HG02970 (cell line): ENCODE measurements at regions not wholly inside any gene's neighbourhood (a gene's known extent, or its start where the extent isn't known, plus 50 kb on each side); places are given as distances from the start of the nearest gene placed in this dataset.
"Not testable (repeated sequence)": the region's sequence is repeated elsewhere in the genome, so short reads cannot be mapped to it uniquely, and the experiment has no call there.

Experiments
- ATAC-seq: cut with Tn5 transposase; IDR thresholded peaks from one replicate; pipeline ENCODE4 v1.9.1; 2021; ENCODE audit warnings: mild to moderate bottlenecking, moderate library complexity, moderate number of reproducible peaks; ENCODE audit not compliant: unreplicated experiment, low FRiP score

DNA sequence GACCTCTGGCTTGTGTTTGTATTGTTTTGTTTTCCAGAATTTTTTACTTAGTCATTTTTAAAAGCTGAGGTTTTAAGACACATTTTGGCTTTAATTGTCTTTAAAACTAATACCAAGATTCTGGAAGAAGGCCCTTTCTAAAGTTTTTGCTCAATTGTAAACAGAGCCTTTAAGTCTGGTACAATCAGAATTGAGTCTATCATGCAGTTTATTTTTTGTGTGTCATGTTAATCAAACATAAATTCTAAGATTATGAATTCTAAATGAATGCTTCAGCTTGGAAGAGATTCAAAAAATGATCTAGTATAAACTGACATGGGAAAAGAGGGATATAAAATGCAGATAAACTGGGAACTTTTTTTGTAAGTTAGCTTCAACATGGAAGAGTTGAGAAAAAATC lies 882.7 kb downstream of the TLE1 start:
- no peak for ATAC-seq

GRCh38 chr9:80804873-80805272 lies 884.5 kb downstream of the TLE1 start:
- no peak for ATAC-seq

DNA sequence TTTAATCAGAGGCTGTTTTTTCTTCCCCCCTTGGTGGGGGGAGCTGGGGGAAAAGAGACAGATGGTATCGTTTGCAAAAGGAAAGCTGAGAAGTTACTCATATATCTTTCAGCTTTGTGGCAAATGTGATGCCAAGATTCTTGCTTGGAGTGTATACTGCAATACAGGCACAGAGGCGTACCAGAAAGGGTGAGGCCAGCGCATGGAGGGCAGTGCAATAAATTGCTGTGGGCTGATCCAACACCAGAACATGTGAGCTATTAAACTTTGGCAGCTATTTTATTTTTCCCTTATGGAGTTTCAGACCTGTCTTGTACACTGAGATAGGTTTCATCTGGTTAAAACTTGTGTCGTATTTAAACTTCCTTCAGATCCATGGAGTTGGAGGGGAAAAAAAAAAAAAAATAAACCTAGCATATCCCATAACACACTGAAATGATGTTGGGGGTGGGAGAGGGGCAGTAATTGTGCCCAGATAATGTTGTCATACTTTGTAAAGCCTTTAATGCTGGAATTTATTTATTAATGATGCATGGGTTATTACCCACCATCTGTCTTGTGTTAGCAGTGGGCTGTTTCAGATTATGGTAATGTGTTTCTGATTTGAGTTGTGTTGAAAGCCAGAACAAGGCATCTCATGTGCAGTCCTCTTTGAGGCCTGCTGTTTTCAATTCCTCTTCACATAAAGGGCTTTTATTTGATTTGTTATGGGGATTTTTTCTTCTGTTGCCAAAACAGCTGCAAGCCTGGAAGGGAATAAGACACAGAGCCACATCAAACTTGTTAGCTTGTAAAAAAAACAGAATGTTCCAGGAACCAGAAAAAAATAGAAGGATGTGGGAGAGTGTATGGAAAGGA lies 891.3 kb downstream of the TLE1 start:
- no peak for ATAC-seq

DNA sequence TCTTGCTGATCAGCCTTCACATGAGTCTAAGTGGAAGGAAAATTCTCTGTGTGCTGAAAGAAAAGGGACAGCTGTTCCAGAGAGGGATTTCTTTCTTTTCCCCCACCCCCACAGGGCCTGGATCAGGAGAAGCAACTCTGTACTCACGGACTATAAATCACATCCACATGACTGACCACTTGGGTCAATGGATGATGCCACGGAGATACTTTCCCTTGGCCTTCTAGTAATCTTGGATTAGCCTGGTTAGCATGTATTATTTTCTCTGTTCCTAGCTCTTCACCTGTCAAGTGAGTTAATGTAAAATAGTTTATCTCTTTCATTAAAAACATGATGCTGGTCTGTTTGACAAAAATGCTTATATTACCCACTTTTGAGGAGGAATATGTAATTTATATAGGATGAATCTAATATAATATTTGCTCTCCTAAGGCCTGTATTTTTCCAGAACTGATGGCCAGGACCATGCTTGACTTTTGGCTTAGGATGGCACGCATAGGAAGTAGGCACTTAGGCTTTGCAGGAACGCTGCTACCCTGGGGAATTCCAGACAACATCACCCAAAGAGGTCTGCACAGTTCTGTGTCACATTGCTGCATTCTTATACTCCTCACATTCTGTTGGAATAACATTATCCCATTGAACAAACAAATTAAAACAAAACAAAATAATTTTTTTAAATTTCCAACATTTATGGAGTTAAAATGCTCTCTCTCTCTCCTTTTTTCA lies 892.1 kb downstream of the TLE1 start:
- ATAC-seq = no peak

GRCh38 chr9:80796632-80797031 lies 892.7 kb downstream of the TLE1 start:
- ATAC-seq = no peak

- no peak for ATAC-seq
Observed at GRCh38 chr9:80794197-80794596, 895.1 kb downstream of the TLE1 start.

- no peak for ATAC-seq
Observed at GRCh38 chr9:80793706-80794105, 895.6 kb downstream of the TLE1 start.

DNA sequence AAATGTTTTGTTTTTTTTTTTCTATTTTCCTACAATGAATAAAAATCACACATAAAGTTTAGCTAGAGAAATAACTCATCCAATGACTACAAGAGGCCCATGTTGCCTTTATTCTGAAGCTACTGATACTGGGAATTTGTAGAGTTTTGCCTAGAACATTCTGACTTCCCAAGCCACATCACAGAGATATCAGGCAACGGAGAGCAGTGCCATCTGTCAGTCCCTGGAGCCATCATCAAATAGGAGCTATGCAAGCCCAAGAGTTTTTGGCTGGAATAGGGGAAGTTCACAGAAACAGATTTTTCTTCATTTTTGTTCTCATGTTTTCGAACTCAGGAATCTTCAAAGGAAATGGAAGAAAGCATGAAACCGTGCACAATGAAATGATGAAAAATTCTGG lies 896.6 kb downstream of the TLE1 start:
- no peak for ATAC-seq

- ATAC-seq = no peak
Observed at GRCh38 chr9:80791836-80792235, 897.5 kb downstream of the TLE1 start.

GRCh38 chr9:80790764-80791163 lies 898.6 kb downstream of the TLE1 start:
- no peak for ATAC-seq

GRCh38 chr9:80789831-80790230 lies 899.5 kb downstream of the TLE1 start:
- no peak for ATAC-seq

- no peak for ATAC-seq
Observed at GRCh38 chr9:80787636-80788035, 901.7 kb downstream of the TLE1 start.

- ATAC-seq = no peak
Observed at GRCh38 chr9:80784647-80785046, 904.7 kb downstream of the TLE1 start.

DNA sequence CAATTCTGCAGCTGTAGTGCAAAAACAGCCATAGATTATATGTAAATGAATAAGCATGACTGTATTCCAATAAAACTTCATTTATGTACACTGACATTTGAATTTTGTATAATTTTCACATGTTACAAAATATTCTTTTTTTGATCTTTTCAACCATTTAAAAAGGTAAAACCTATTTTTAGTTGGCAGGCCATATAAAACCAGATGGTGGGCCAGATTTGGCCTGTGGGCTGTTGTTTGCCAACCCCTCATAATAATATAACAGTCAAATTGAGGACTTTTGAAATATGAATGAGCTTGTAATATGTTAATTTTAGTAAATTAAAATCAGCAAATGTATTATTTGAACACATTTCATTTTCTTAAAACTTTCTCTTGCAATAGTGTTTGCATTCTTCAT lies 913.4 kb downstream of the TLE1 start:
- no peak for ATAC-seq

GRCh38 chr9:80775530-80775929 lies 913.8 kb downstream of the TLE1 start:
- no peak for ATAC-seq

DNA sequence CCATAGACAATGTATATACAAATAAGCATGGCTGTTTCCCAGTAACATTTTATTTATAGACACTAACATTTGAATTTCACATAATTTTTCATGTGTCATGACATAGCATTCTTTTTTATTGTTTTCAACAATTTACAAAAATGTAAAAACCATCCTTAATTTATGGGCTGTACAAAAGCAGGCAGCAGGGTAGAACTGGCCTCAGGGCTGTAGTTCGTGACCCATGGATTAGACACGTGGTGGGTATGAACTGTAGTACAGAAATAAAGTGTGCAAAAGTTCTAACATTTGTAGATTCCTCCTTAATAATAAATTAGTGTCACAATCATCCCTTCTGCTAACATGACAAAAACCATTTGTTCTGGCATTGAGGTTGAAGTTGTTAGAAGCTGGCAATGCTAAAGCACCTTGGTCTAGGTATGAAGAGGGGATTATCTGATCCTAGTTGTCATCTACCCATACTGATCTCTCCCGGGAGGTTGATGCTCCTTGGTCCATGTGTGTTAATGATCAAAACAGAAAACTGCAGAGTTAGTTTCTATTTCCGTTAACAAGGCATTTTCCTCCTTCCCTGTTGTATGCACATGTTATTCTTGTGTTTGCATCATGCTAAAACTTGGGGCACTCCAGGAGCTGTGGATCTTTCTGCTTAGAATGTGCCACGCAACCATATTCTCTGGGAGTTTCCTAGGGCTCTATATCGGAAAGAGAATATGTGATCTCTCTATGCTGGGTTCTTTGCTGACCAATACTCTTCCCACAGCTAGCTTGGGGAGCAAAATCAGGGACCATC lies 917.6 kb downstream of the TLE1 start:
- ATAC-seq = no peak

- no peak for ATAC-seq
Observed at GRCh38 chr9:80763536-80763935, 925.8 kb downstream of the TLE1 start.

DNA sequence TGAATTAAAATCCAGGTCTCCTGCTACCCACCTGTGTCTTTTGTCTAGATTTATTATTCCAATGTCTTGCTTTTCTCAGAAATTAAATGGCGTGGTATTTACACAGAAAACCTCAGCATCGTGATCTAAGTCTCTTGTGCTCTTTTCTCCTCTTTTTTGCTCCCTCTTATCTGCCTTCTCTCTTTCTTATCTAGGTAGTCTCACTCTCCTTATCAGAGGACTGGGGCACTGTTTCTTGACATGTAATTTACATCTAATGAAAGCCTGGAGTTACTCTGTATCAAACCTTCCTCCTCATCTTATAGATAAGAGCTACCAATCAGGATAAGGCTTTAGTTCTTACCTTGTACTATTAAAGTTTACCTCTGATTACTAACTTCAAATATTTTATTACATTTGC lies 933.8 kb downstream of the TLE1 start:
- no peak for ATAC-seq

DNA sequence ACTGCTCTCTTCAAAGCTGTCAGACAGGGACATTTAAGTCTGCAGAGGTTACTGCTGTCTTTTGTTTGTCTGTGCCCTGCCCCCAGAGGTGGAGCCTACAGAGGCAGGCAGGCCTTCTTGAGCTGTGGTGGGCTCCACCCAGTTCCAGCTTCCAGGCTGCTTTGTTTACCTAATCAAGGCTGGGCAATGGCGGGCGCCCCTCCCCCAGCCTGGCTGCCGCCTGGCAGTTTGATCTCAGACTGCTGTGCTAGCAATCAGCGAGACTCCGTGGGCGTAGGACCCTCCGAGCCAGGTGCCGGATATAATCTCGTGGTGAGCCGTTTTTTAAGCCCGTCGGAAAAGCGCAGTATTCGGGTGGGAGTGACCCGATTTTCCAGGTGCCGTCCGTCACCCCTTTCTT lies 942.3 kb downstream of the TLE1 start:
- not testable (repeated sequence) for ATAC-seq

DNA sequence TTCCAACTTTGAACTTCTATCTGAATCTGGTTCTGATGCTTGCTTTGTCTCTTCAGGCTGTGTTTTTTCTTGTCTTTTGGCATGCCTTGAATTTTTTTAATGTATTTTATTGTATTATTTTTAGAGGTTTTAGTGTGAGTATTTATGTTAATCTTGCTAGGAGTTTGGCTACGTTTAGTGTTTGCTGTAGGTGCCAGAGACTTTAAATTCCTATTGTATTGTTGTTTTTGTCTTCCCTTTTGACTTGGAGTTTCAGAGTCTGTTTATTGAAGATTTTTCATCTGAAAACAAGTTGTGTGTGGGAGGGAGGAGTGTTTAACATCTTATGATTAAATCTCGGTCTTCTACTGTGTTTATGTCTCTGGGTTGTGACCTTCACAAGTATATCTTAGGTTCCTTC lies 956.8 kb downstream of the TLE1 start:
- ATAC-seq = no peak

GRCh38 chr9:80720579-80720978 lies 968.8 kb downstream of the TLE1 start:
- ATAC-seq = no peak
